ENCODE measurements at regions not wholly inside any gene's neighbourhood (a gene's known extent, or its start where the extent isn't known, plus 50 kb on each side); places are given as distances from the start of the nearest gene placed in this dataset.
A peak's percentile ranks its signal among the peaks of the same experiment; 100 is the strongest.

GRCh38 chr5:171630350-171631065 is 155.1 kb upstream of the SMIM23 start:
- TF ChIP-seq ERG (CRISPR knock-in tag; IDR thresholded peaks at IDR 0.05) = no peak
- peak; percentile 48; the same call in 1 of the 2 replicates for TF ChIP-seq MAX (CRISPR knock-in tag; IDR thresholded peaks at IDR 0.05)
- Mint-ChIP-seq H3K27ac (no peak overlapping the region), H3K4me3 (peak overlapping the region; percentile 60), H3K27me3 (ENCODE audit: low read depth) (peaks cover 66% of the 10 kb centered on the region), H3K4me1 (peaks cover 23% of the 10 kb centered on the region), H3K9me3 (no peaks in the 10 kb centered on the region), H3K36me3 (no peaks in the 10 kb centered on the region)
- ATAC-seq = peak; percentile 8; the same call in 1 of the 2 replicates
- CTCF ChIA-PET = interaction anchor here (0.9 to 2.7 kb wide), 14 partner anchors 10 to 429 kb away, joined by 3 to 22 read pairs (median 4); partner anchors contain the start of gene FGF18
- DNase-seq (ENCODE audit: low spot score) = no peak
- POLR2A ChIA-PET = no interaction called here

GRCh38 chr5:171632616-171633015 is 153.0 kb upstream of the SMIM23 start:
- Mint-ChIP-seq H3K27me3 (ENCODE audit: low read depth) (peaks cover 47% of the 10 kb centered on the region), H3K4me3 (no peak overlapping the region), H3K36me3 (no peaks in the 10 kb centered on the region), H3K27ac (no peak overlapping the region), H3K9me3 (no peaks in the 10 kb centered on the region), H3K4me1 (peaks cover 20% of the 10 kb centered on the region)
- ATAC-seq (no peak), DNase-seq (ENCODE audit: low spot score) (no peak)
- no peak for TF ChIP-seq OVOL2 (CRISPR knock-in tag; IDR thresholded peaks at IDR 0.05; ENCODE audit: borderline replicate concordance)
- no peak for TF ChIP-seq PRDM15 (CRISPR knock-in tag; IDR thresholded peaks at IDR 0.05)
- no peak for TF ChIP-seq FOXJ3 (CRISPR knock-in tag; IDR thresholded peaks at IDR 0.05; ENCODE audit: borderline replicate concordance)
- TF ChIP-seq ZNF263 (CRISPR knock-in tag; IDR thresholded peaks at IDR 0.05; ENCODE audit: low read depth) = no peak
- no peak for TF ChIP-seq ZBTB21 (CRISPR knock-in tag; IDR thresholded peaks at IDR 0.05; ENCODE audit: borderline replicate concordance)
- no peak for TF ChIP-seq RORB (CRISPR knock-in tag; IDR thresholded peaks at IDR 0.05)
- TF ChIP-seq ATF3 (CRISPR knock-in tag; conservative IDR thresholded peaks at IDR 0.05) = no peak
- TF ChIP-seq ATF2 (CRISPR knock-in tag; IDR thresholded peaks at IDR 0.05; ENCODE audit: borderline replicate concordance, low read depth) = no peak
- no peak for TF ChIP-seq GRHL2 (CRISPR knock-in tag; IDR thresholded peaks at IDR 0.05; ENCODE audit: insufficient replicate concordance, severe bottlenecking)
- TF ChIP-seq ZNF138 (CRISPR knock-in tag; conservative IDR thresholded peaks at IDR 0.05) = no peak
- no peak for TF ChIP-seq NFATC4 (CRISPR knock-in tag; IDR thresholded peaks at IDR 0.05)
- no peak for TF ChIP-seq RELA (CRISPR knock-in tag; IDR thresholded peaks at IDR 0.05; ENCODE audit: borderline replicate concordance)
- TF ChIP-seq ZMAT4 (CRISPR knock-in tag; IDR thresholded peaks at IDR 0.05) = no peak
- no peak for TF ChIP-seq ZNF671 (CRISPR knock-in tag; IDR thresholded peaks at IDR 0.05)
- TF ChIP-seq USF2 (CRISPR knock-in tag; IDR thresholded peaks at IDR 0.05) = no peak
- no peak for TF ChIP-seq ATF6 (CRISPR knock-in tag; IDR thresholded peaks at IDR 0.05)
- no peak for TF ChIP-seq ZNF396 (CRISPR knock-in tag; IDR thresholded peaks at IDR 0.05; ENCODE audit: borderline replicate concordance)
- TF ChIP-seq JAZF1 (CRISPR knock-in tag; IDR thresholded peaks at IDR 0.05) = no peak
- POLR2A ChIA-PET = no interaction called here
- CTCF ChIA-PET = interaction anchor here (1.3 kb wide), 1 partner anchor 14 kb away, joined by 3 read pairs; no protein-coding TSS in a partner anchor

Data from WTC11 (cell line).